ENCODE measurements at regions not wholly inside any gene's neighbourhood (a gene's known extent, or its start where the extent isn't known, plus 50 kb on each side); places are given as distances from the start of the nearest gene placed in this dataset.
"Not testable (repeated sequence)": the region's sequence is repeated elsewhere in the genome, so short reads cannot be mapped to it uniquely, and the experiment has no call there.

- TF ChIP-seq ZFP30 (CRISPR knock-in tag; IDR thresholded peaks at IDR 0.05); ZFP3 (CRISPR knock-in tag; IDR thresholded peaks at IDR 0.05); RARB (CRISPR knock-in tag; IDR thresholded peaks at IDR 0.05); PATZ1 (CRISPR knock-in tag; IDR thresholded peaks at IDR 0.05; ENCODE audit: borderline replicate concordance); GLIS3 (CRISPR knock-in tag; IDR thresholded peaks at IDR 0.05); ZC3H10 (CRISPR knock-in tag; IDR thresholded peaks at IDR 0.05); BACH2 (CRISPR knock-in tag; IDR thresholded peaks at IDR 0.05; ENCODE audit: borderline replicate concordance); CREB5 (CRISPR knock-in tag; IDR thresholded peaks at IDR 0.05; ENCODE audit: low read depth); POU6F1 (CRISPR knock-in tag; IDR thresholded peaks at IDR 0.05; ENCODE audit: borderline replicate concordance, low read depth); CSDC2 (CRISPR knock-in tag; IDR thresholded peaks at IDR 0.05); ESRRG (CRISPR knock-in tag; IDR thresholded peaks at IDR 0.05): not testable (repeated sequence)
Observed at GRCh38 chr2:87396551-87397265, 351.2 kb upstream of the PLGLB2 start.

Measured in SK-N-SH treated with all-trans-retinoic acid at 6 μM for 48 hours (cell line).